GM21723 (cell line): ENCODE measurements at regions not wholly inside any gene's neighbourhood (a gene's known extent, or its start where the extent isn't known, plus 50 kb on each side); places are given as distances from the start of the nearest gene placed in this dataset.
"Not testable (repeated sequence)": the region's sequence is repeated elsewhere in the genome, so short reads cannot be mapped to it uniquely, and the experiment has no call there.

ENCODE experiments used
- ATAC-seq: cut with Tn5 transposase; IDR thresholded peaks from one replicate; pipeline ENCODE4 v1.9.1; 2021; ENCODE audit warnings: mild to moderate bottlenecking, moderate library complexity; ENCODE audit not compliant: unreplicated experiment

DNA sequence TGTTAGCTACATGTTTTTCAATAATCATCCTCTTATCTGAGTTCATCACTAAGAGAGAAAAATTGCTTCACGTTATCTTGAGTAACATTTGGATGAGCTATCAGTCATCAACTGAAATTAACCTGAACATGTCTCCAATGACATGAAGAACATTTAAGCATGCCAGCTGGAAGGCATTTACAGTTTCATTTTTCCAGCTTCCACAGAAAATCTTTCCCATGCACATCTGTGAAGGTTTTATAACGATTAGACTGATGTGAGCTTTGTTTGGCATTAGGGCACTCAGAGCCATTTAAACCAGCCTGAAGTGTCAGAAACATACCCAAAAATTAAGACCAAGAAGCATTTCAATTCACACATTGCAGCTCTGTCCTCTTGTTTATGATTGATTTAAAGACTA is 235.8 kb upstream of the ARHGEF26 start:
- no peak for ATAC-seq

GRCh38 chr3:153889905-153890334 is 231.3 kb upstream of the ARHGEF26 start:
- ATAC-seq: no peak

DNA sequence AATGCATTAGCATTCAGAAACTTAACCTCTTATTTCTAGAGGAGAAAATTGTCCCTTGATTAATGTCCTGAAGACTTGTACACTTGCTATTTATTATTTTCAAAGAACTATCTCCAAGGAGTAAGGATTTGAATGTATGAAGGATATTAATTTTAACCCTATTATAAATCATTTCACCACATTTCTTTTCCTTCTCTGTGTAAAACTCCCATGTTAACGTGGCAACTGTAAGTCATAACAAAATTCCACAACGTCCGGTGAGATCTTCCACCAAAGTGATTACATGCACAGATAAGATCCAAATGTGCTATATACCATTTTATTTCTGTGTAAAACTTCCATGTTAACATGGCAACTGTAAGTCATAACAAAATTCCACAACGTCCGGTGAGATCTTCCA is 229.1 kb upstream of the ARHGEF26 start:
- no peak for ATAC-seq

- no peak for ATAC-seq
These were observed 226.3 kb upstream of the ARHGEF26 start for GRCh38 chr3:153894857-153895256.

- ATAC-seq: no peak
These were observed 225.0 kb upstream of the ARHGEF26 start for GRCh38 chr3:153896197-153896596.

DNA sequence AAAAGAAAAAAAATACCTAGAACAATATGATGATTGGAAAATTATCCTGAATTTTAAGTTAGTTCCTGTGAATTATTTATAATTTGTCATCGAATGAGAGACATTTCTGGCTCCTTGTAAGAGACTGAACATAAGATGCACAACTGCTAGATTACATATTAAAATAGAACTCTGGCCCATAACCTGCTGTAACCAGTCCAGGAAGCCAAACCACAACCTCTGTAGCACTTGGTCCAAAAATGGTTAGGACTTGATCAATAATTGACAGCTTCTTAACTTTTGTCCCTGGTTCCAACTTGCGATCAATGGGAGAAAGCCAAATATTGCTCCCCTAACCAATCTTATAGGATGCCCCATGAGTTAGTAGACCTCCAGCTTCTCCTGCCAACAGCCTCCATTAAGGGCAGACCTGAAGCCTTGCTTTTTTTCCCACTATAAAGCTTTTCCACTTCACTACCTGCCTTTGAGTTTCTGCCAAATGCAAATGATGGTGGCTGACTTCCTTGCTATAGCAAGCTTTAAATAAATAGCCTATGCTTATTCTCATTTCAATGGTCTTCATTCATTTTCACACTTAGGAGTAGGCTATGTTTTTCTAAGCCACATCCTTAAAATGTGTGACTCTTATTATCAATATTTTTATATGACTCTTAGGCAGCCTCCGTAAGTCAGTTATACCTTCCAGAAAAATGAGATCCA is 224.0 kb upstream of the ARHGEF26 start:
- ATAC-seq: peak; percentile 65

GRCh38 chr3:153897842-153898241 is 223.3 kb upstream of the ARHGEF26 start:
- ATAC-seq: peak; percentile 78

DNA sequence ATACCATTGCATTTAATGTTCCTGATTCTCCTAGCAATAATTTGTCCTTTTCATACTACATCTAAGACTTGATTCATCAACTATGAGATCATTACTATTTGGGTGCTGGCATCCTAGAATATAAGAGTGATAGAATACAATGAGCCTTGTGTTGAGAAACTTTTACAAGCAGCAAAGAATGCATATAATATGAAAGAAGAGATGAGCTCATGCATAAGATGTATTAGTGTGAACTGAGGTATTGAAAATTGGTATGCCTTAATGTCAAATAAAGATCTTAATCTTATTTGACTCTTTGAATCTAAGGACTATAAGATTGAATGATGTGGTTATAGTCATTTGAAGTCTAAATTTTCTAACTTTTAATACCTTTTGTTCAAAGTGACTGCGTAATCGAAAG is 220.0 kb upstream of the ARHGEF26 start:
- no peak for ATAC-seq

GRCh38 chr3:153901991-153902390 is 219.2 kb upstream of the ARHGEF26 start:
- no peak for ATAC-seq

DNA sequence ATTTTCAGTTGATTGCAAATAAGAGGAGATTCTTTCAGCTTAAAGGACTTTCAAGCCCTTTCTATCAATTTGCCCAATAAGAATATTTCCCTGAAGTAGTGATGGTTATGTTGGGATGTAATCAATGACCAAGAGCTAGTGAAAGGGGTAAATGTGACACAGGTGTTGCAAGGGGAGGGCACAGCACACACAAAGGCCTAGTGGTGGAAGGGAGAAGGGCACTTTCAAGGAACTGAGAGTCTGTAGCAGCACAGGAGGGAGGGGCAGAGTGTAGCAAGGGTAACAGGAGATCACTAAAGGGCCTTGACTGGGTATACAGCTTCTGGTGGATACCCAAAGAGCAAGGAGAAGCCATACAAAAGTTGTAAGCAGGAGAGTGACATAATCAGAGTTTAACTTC is 217.8 kb upstream of the ARHGEF26 start:
- ATAC-seq: peak; percentile 72

GRCh38 chr3:153906366-153906765 is 214.8 kb upstream of the ARHGEF26 start:
- ATAC-seq: no peak

DNA sequence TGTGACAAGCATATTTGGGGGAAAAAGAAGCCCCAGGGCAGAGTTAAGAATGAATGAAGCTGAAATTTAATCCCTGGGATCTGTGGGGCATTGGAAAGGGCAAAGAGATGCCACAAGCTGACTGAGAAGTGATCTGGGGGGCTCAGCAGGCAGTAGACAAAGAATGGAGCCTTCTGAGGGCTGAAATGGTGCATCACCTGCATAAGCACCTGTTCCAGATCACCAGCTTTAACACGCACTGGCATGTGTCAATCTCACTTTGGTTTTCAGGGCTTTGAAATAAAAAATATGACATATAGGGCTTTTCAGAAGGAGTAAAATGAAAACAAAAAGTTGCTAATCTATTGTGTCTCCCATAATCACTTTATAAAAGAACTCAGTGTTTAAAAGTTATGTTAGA is 210.8 kb upstream of the ARHGEF26 start:
- no peak for ATAC-seq

GRCh38 chr3:153911116-153911515 is 210.1 kb upstream of the ARHGEF26 start:
- ATAC-seq: no peak

GRCh38 chr3:153919773-153920172 is 201.4 kb upstream of the ARHGEF26 start:
- no peak for ATAC-seq

DNA sequence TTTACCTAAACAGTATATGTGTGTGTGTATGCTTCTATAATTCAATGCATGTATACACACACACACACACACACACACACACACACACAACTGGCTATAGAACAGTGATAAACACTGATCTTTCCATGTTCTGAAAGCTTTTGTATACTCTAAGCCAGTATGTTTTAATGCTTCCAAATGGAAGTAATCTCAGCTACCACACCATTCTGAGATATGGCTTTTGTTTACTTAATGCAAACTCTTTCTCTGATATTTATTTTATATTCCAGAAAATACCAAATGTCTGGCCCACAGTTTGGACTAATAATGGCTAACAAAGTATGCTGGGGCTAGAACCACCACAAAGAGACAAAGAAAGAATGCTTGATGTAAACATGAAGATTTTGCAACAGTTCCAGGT is 199.4 kb upstream of the ARHGEF26 start:
- ATAC-seq: no peak

DNA sequence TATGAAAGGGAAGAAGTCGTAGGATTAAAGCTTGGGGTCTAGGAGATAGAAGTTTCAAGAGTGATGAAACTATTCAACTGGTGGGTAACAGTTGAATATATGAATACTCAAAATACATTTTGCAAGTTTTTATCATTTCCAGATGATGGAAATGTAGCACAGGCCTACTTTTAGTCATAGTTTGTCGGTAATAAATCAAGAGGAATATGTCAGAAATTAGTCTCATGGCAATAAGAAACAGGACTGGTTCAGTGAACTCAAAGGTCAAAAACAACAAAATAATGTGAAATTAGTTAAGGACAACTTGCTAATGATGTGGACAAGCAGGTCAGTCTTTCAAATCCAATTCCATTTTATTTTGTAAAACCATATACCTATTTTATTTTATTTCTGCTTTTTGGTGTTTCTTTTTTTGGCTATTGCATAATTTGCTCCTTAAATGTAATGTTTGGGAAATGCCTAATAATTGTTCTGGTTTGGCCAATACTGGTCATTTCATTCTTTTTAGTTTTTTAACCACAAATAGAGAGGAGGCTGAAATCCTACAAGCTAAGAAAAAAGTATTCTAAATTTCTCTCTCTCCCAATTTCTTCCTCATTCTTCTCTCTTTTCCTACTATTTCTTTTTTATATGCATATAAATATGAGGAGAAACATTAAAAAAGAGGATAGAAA is 195.2 kb upstream of the ARHGEF26 start:
- ATAC-seq: no peak

DNA sequence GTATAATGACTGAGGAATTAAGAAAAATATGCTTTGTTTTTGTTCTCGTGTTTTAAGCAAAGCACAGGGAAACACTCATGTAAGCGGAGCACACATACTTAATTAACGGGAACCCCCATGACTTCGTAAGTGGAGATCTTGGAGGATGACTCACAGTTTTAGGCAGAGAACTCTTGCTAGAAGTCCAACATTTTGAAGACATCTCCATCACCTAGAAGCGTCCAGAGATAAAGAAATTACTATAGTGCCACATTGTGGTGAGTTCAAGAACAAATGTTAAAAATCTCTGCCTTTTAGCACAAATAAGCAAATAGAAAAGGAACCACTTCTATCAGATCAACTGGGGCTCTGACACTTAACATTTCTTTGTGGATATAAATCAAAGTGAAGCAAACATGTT is 194.1 kb upstream of the ARHGEF26 start:
- ATAC-seq: peak; percentile 55

- ATAC-seq: no peak
These were observed 192.3 kb upstream of the ARHGEF26 start for GRCh38 chr3:153928851-153929250.

DNA sequence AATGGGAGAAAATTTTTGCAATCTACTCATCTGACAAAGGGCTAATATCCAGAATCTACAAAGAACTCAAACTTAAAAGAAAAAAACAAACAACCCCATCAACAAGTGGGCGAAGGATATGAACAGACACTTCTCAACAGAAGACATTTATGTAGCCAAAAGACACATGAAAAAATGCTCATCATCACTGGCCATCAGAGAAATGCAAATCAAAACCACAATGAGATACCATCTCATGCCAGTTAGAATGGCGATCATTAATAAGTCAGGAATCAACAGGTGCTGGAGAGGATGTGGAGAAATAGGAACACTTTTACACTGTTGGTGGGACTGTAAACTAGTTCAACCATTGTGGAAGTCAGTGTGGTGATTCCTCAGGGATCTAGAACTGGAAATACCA is 187.7 kb upstream of the ARHGEF26 start:
- ATAC-seq: not testable (repeated sequence)

DNA sequence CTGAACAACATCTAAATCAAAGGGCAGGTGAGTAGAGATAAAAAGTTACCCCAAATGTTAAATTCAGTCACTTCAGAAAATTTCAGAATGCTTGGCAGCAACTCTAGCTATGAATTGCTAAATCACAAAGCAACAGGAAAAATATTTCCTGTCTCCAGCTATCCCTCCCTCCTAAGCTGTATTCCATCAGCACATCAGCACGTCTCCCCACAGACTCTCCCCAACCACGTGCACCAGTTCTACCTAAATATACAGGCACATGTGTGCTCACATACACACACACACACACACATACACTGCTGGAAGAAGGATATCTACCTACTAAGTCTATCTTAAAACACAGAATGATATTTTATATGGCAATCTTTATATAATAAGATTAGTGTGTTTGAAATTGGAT is 177.1 kb upstream of the ARHGEF26 start:
- no peak for ATAC-seq

GRCh38 chr3:153951276-153951675 is 169.9 kb upstream of the ARHGEF26 start:
- ATAC-seq: no peak

- no peak for ATAC-seq
These were observed 169.1 kb upstream of the ARHGEF26 start for GRCh38 chr3:153952091-153952490.

GRCh38 chr3:153956613-153957012 is 164.6 kb upstream of the ARHGEF26 start:
- ATAC-seq: no peak
